Testis (tissue), 2 donors: ENCODE measurements at regions not wholly inside any gene's neighbourhood (a gene's known extent, or its start where the extent isn't known, plus 50 kb on each side); places are given as distances from the start of the nearest gene placed in this dataset.

Source experiments
- DNase-seq: peaks from one replicate; pipeline ENCODE4 v3.0.0-alpha.2; 2019
- H3K27ac ChIP-seq, 2 donors: fragments of 200-600 bp; sonication (generic); one replicate each; pipeline ENCODE4 v1.5.1; 2019
- H3K27me3 ChIP-seq: fragments of 200-600 bp; sonication (generic); one replicate; pipeline ENCODE4 v1.5.1; 2019
- H3K36me3 ChIP-seq: fragments of 200-600 bp; sonication (generic); one replicate; pipeline ENCODE4 v1.5.1; 2017; ENCODE audit warnings: low read depth; ENCODE audit errors: missing control alignments
- H3K4me1 ChIP-seq: fragments of 200-600 bp; sonication (generic); one replicate; pipeline ENCODE4 v1.5.1; 2019
- H3K4me3 ChIP-seq, 2 donors: fragments of 200-600 bp; sonication (generic); one replicate each; pipeline ENCODE4 v1.5.1; 2017 to 2019
- H3K9me3 ChIP-seq: fragments of 200-600 bp; sonication (generic); one replicate; pipeline ENCODE4 v1.5.1; 2017
- CTCF ChIP-seq, 3 experiments: fragments of 450-650 bp in 2 of 3; fragments of 200-600 bp in 1 of 3; sonication (generic) in 1 of 3; IDR thresholded peaks; one replicate each; pipeline ENCODE4 v1.5.1; 2016 to 2019; ENCODE audit warnings: antibody characterized with exemption in 3 of 3, mild to moderate bottlenecking in 2 of 3, moderate library complexity in 1 of 3
- POLR2A ChIP-seq: fragments of 450-650 bp; IDR thresholded peaks from one replicate; pipeline ENCODE4 v1.6.1; 2017; ENCODE audit warnings: antibody characterized with exemption, mild to moderate bottlenecking, moderate library complexity
- WGBS, 2 donors: methylation state at CpG; one replicate each; pipeline ENCODE4 v1.1.5; 2018; 5-methylcytosine and 5-hydroxymethylcytosine counted together
- intact Hi-C: fragments of 100-400 bp; cut with DNase I; formaldehyde crosslinking; loops from one replicate; pipeline ENCODE4 v1.15.1; 2023; ENCODE audit warnings: low total_unique reads

GRCh38 chr4:189513421-189513820, 427.3 kb upstream of the FRG1 start:
- Histone ChIP-seq H3K4me1 (no peaks in the 10 kb centered on the region), H3K36me3 (no peaks in the 10 kb centered on the region), H3K9me3 (no peaks in the 10 kb centered on the region), H3K27me3 (no peaks in the 10 kb centered on the region), H3K4me3 (no peak overlapping the region), H3K27ac (no peak overlapping the region)
- TF ChIP-seq CTCF (IDR thresholded peaks at IDR 0.05) (no peak), POLR2A (no peak)
- intact Hi-C loops: no loop called here
- DNase-seq: no peak
- WGBS, 2 donors: 75 to 80% methylated on average over 7 of the region's 7 CpGs

- WGBS, 2 donors: 92 to 96% methylated on average over 9 of the region's 9 CpGs
- intact Hi-C loops: no loop called here
- H3K4me1 ChIP-seq: no peaks in the 10 kb centered on the region
- no peaks in the 10 kb centered on the region for H3K36me3 ChIP-seq
- no peak for DNase-seq
- TF ChIP-seq POLR2A (no peak), CTCF (IDR thresholded peaks at IDR 0.05) (no peak)
- H3K27ac ChIP-seq: no peak overlapping the region
- no peaks in the 10 kb centered on the region for H3K27me3 ChIP-seq
- no peak overlapping the region for H3K4me3 ChIP-seq
- no peaks in the 10 kb centered on the region for H3K9me3 ChIP-seq
These were observed 426.5 kb upstream of the FRG1 start for GRCh38 chr4:189514209-189514608.

- H3K27me3 ChIP-seq: no peaks in the 10 kb centered on the region
- TF ChIP-seq CTCF (IDR thresholded peaks at IDR 0.05): no peak
- no peak for TF ChIP-seq POLR2A
- 88 to 89% methylated on average over 1 of the region's 1 CpG for WGBS, 2 donors
These were observed 423.8 kb upstream of the FRG1 start for GRCh38 chr4:189516902-189517301.

GRCh38 chr4:189519186-189519585, 421.5 kb upstream of the FRG1 start:
- DNase-seq: no peak
- no peak overlapping the region for H3K27ac ChIP-seq
- no peaks in the 10 kb centered on the region for H3K36me3 ChIP-seq
- no peak overlapping the region for H3K4me3 ChIP-seq
- H3K27me3 ChIP-seq: no peaks in the 10 kb centered on the region
- H3K4me1 ChIP-seq: no peaks in the 10 kb centered on the region
- no peak for TF ChIP-seq POLR2A
- TF ChIP-seq CTCF (IDR thresholded peaks at IDR 0.05): no peak
- 63 to 89% methylated on average over 2 of the region's 2 CpGs for WGBS, 2 donors
- intact Hi-C loops: no loop called here
- H3K9me3 ChIP-seq: no peaks in the 10 kb centered on the region

More at GRCh38 chr4:189516902-189517301, 423.8 kb upstream of the FRG1 start:
- Histone ChIP-seq H3K36me3 (no peaks in the 10 kb centered on the region), H3K27ac (no peak overlapping the region), H3K9me3 (no peaks in the 10 kb centered on the region), H3K4me1 (no peaks in the 10 kb centered on the region), H3K4me3 (no peak overlapping the region)
- no peak for DNase-seq
- intact Hi-C loops: no loop called here

- WGBS, 2 donors: 72 to 75% methylated on average over 4 of the region's 4 CpGs
- intact Hi-C loops: no loop called here
- no peak for TF ChIP-seq CTCF (IDR thresholded peaks at IDR 0.05)
- no peak for TF ChIP-seq POLR2A
These were observed 415.4 kb upstream of the FRG1 start for GRCh38 chr4:189525304-189525703.

More at GRCh38 chr4:189525304-189525703, 415.4 kb upstream of the FRG1 start:
- no peak for DNase-seq
- Histone ChIP-seq H3K36me3 (no peaks in the 10 kb centered on the region), H3K9me3 (no peaks in the 10 kb centered on the region), H3K27ac (no peak overlapping the region), H3K4me3 (no peak overlapping the region), H3K4me1 (no peaks in the 10 kb centered on the region), H3K27me3 (no peaks in the 10 kb centered on the region)
